Cardiac muscle cell (in vitro differentiated cells and primary cell): ENCODE measurements at regions not wholly inside any gene's neighbourhood (a gene's known extent, or its start where the extent isn't known, plus 50 kb on each side); places are given as distances from the start of the nearest gene placed in this dataset.
A peak's percentile ranks its signal among the peaks of the same experiment; 100 is the strongest.

Experiments used
- DNase-seq, 2 donors: peaks; one replicate each; pipeline versions ENCODE4 v3.0.0 to v3.0.0-alpha.2; 2010 to 2017; ENCODE audit warnings: low read depth in 1 of 2, low spot score in 1 of 2
- H3K27ac ChIP-seq: fragments of 200-600 bp; sonication (generic); 2 replicates; pipeline ENCODE4 v1.5.1; 2016
- H3K27me3 ChIP-seq: fragments of 200-600 bp; sonication (generic); 2 replicates; pipeline ENCODE4 v1.6.0; 2016; ENCODE audit warnings: control low read depth
- H3K36me3 ChIP-seq: fragments of 200-600 bp; sonication (generic); 2 replicates; pipeline ENCODE4 v1.5.1; 2016; ENCODE audit warnings: control low read depth
- H3K4me1 ChIP-seq: fragments of 200-600 bp; sonication (generic); 2 replicates; pipeline ENCODE4 v1.8.1; 2017; ENCODE audit warnings: low read depth, mild to moderate bottlenecking, mixed run types
- H3K4me3 ChIP-seq: fragments of 200-600 bp; sonication (generic); 2 replicates; pipeline ENCODE4 v1.5.1; 2016; ENCODE audit warnings: mild to moderate bottlenecking
- H3K9me3 ChIP-seq: fragments of 200-600 bp; sonication (generic); 2 replicates; pipeline ENCODE4 v1.5.1; 2017; ENCODE audit warnings: low read depth, mild to moderate bottlenecking, control low read depth
- TF ChIP-seq, protein P1 (sequence below): IDR thresholded peaks from 2 replicates; pipeline ENCODE4 v1.5.1; 2012; ENCODE audit warnings: low read depth, mild to moderate bottlenecking, low read length

DNA sequence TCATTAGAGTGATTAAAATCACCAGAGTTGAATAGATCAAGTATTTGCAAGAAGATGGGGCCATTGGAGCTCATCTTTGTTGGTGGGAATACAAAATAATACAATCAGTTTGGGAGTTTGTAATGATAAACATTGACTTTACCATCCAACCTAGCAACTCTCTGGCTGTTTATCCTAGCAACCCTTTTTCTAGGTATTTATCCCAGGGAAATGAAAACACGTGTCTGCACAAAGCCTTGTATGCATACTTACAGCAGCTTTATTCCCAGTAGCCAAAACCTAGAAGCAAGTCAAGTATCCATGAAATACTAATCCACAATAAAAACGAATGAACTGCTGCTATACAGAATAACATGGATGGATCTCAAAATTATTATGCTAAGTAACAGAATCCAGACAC lies 152.7 kb upstream of the DAB2 start:
- H3K9me3 ChIP-seq: no peaks in the 10 kb centered on the region
- TF ChIP-seq, protein P1, sequence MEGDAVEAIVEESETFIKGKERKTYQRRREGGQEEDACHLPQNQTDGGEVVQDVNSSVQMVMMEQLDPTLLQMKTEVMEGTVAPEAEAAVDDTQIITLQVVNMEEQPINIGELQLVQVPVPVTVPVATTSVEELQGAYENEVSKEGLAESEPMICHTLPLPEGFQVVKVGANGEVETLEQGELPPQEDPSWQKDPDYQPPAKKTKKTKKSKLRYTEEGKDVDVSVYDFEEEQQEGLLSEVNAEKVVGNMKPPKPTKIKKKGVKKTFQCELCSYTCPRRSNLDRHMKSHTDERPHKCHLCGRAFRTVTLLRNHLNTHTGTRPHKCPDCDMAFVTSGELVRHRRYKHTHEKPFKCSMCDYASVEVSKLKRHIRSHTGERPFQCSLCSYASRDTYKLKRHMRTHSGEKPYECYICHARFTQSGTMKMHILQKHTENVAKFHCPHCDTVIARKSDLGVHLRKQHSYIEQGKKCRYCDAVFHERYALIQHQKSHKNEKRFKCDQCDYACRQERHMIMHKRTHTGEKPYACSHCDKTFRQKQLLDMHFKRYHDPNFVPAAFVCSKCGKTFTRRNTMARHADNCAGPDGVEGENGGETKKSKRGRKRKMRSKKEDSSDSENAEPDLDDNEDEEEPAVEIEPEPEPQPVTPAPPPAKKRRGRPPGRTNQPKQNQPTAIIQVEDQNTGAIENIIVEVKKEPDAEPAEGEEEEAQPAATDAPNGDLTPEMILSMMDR: no peak
- no peaks in the 10 kb centered on the region for H3K27me3 ChIP-seq
- H3K36me3 ChIP-seq: no peaks in the 10 kb centered on the region
- DNase-seq: no peak
- H3K4me1 ChIP-seq: peaks cover 10% of the 10 kb centered on the region
- no peak overlapping the region for H3K4me3 ChIP-seq
- H3K27ac ChIP-seq: no peak overlapping the region

DNA sequence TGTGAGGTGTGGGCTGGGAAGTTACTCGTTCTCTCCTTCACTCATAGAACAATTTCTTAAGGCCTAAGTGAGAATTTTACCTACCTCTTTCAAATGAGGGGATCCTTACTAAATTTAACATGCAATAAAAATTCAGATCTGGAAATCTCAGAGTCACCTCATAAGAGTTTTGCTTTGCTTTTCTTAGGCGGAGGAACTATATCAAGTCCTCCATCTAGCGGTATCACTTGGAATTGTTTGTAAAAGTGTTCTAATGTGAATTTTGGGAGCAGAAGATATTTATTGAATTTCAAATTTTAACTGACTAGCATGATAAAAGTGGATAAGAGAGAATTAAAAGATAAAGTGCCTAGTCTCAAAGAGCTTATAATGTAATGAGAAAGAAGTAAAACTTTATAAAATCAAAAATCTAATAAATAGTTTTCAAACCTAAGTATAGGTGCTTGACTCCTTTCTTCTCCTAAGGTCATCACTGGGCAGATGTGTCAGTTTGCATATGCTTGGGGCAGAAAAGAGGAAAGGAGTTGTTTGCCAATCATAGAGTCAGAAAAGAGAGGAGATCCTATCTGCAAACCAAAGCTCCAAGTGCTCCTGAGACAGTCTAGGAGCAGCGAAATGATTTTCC lies 145.7 kb upstream of the DAB2 start:
- peak; percentile 37 to 69 for DNase-seq

GRCh38 chr5:39569857-39570256 lies 145.1 kb upstream of the DAB2 start:
- Histone ChIP-seq H3K27me3 (no peaks in the 10 kb centered on the region), H3K4me3 (no peak overlapping the region), H3K4me1 (no peaks in the 10 kb centered on the region), H3K9me3 (no peaks in the 10 kb centered on the region), H3K36me3 (no peaks in the 10 kb centered on the region), H3K27ac (no peak overlapping the region)
- no peak for DNase-seq
- TF ChIP-seq, protein P1: no peak

More for the DNA sequence above, 145.7 kb upstream of the DAB2 start:
- Histone ChIP-seq H3K27me3 (no peaks in the 10 kb centered on the region), H3K4me1 (no peaks in the 10 kb centered on the region), H3K9me3 (no peaks in the 10 kb centered on the region), H3K36me3 (no peaks in the 10 kb centered on the region), H3K4me3 (no peak overlapping the region), H3K27ac (no peak overlapping the region)
- TF ChIP-seq, protein P1: peak; percentile 56

GRCh38 chr5:39566891-39567290 lies 142.1 kb upstream of the DAB2 start:
- no peaks in the 10 kb centered on the region for H3K9me3 ChIP-seq
- no peak overlapping the region for H3K27ac ChIP-seq
- no peaks in the 10 kb centered on the region for H3K27me3 ChIP-seq
- H3K4me1 ChIP-seq: no peaks in the 10 kb centered on the region
- no peaks in the 10 kb centered on the region for H3K36me3 ChIP-seq
- DNase-seq: peak in 1 of 2 donors; percentile 38
- no peak overlapping the region for H3K4me3 ChIP-seq
- TF ChIP-seq, protein P1: no peak

- Histone ChIP-seq H3K9me3 (no peaks in the 10 kb centered on the region), H3K27ac (no peak overlapping the region), H3K4me3 (no peak overlapping the region), H3K27me3 (no peaks in the 10 kb centered on the region), H3K36me3 (no peaks in the 10 kb centered on the region), H3K4me1 (no peaks in the 10 kb centered on the region)
- TF ChIP-seq, protein P1: no peak
- DNase-seq: no peak
Measured at GRCh38 chr5:39566029-39566428, 141.2 kb upstream of the DAB2 start.
